GM23338 (cell line): ENCODE measurements at regions not wholly inside any gene's neighbourhood (a gene's known extent, or its start where the extent isn't known, plus 50 kb on each side); places are given as distances from the start of the nearest gene placed in this dataset.

Experiments
- ATAC-seq: fragments of 200-7000 bp; cut with Tn5 transposase; 3 replicates; pipeline ENCODE4 v1.9.1; 2020
- DNase-seq: peaks from one replicate; pipeline ENCODE4 v3.0.0-alpha.2; 2015; ENCODE audit warnings: low spot score
- H2AFZ ChIP-seq: fragments of 200-600 bp; sonication (generic); 2 replicates; pipeline ENCODE4 v1.8.0; 2016; ENCODE audit warnings: antibody characterized with exemption, mild to moderate bottlenecking, moderate library complexity
- H3F3A ChIP-seq: fragments of 200-600 bp; sonication (generic); replicated peaks from 2 replicates; pipeline ENCODE4 v1.8.0; 2017; ENCODE audit warnings: antibody characterized with exemption, mixed run types, low read depth
- H3K27ac ChIP-seq: fragments of 200-600 bp; sonication (generic); 2 replicates; pipeline ENCODE4 v1.6.1; 2016; ENCODE audit warnings: low read depth
- H3K27me3 ChIP-seq: fragments of 200-600 bp; sonication (generic); 2 replicates; pipeline ENCODE4 v1.8.0; 2016; ENCODE audit warnings: mild to moderate bottlenecking, mixed run types, moderate library complexity; ENCODE audit not compliant: insufficient read depth
- H3K36me3 ChIP-seq: fragments of 200-600 bp; sonication (generic); 2 replicates; pipeline ENCODE4 v1.8.0; 2016; ENCODE audit warnings: mild to moderate bottlenecking; ENCODE audit not compliant: insufficient read depth
- H3K4me1 ChIP-seq: fragments of 200-600 bp; sonication (generic); 2 replicates; pipeline ENCODE4 v1.8.0; 2016; ENCODE audit warnings: mild to moderate bottlenecking, moderate library complexity; ENCODE audit not compliant: insufficient read depth
- H3K4me2 ChIP-seq: fragments of 200-600 bp; sonication (generic); 2 replicates; pipeline ENCODE4 v1.7.1; 2017; ENCODE audit warnings: mixed run types
- H3K4me3 ChIP-seq: fragments of 200-600 bp; sonication (generic); 2 replicates; pipeline ENCODE4 v1.6.1; 2016; ENCODE audit warnings: mixed run types
- H3K79me2 ChIP-seq: fragments of 200-600 bp; sonication (generic); replicated peaks from 2 replicates; pipeline ENCODE4 v1.8.0; 2017; ENCODE audit warnings: mild to moderate bottlenecking; ENCODE audit not compliant: insufficient read depth
- H3K9me2 ChIP-seq: fragments of 200-600 bp; sonication (generic); 2 replicates; pipeline ENCODE4 v1.8.0; 2017; ENCODE audit not compliant: insufficient read depth
- H4K20me1 ChIP-seq: fragments of 200-600 bp; sonication (generic); replicated peaks from 2 replicates; pipeline ENCODE4 v1.8.0; 2017; ENCODE audit warnings: mild to moderate bottlenecking; ENCODE audit not compliant: insufficient read depth
- H3K27ac Mint-ChIP-seq: 2 replicates; pipeline ENCODE4 v1.8.0; 2020; ENCODE audit warnings: inconsistent platforms, mild to moderate bottlenecking, moderate library complexity, mixed read lengths
- H3K27me3 Mint-ChIP-seq: 3 replicates; pipeline ENCODE4 v1.8.0; 2022; ENCODE audit warnings: low read depth, mild to moderate bottlenecking, moderate library complexity, mixed read lengths, inconsistent platforms; ENCODE audit not compliant: insufficient read depth, poor library complexity
- H3K36me3 Mint-ChIP-seq: 3 replicates; pipeline ENCODE4 v1.8.0; 2021; ENCODE audit warnings: low read depth, mild to moderate bottlenecking, inconsistent platforms, moderate library complexity, mixed read lengths
- H3K4me1 Mint-ChIP-seq: 3 replicates; pipeline ENCODE4 v1.8.0; 2020; ENCODE audit warnings: mild to moderate bottlenecking, inconsistent platforms, mixed read lengths
- H3K4me3 Mint-ChIP-seq: 3 replicates; pipeline ENCODE4 v1.8.0; 2021; ENCODE audit warnings: moderate library complexity, mild to moderate bottlenecking, inconsistent platforms, mixed read lengths
- H3K9me3 Mint-ChIP-seq: 3 replicates; pipeline ENCODE4 v1.8.0; 2020; ENCODE audit warnings: moderate library complexity, mild to moderate bottlenecking, inconsistent platforms, mixed read lengths
- CREB1 ChIP-seq: fragments of 250-450 bp; sonication (Bioruptor Pico); IDR thresholded peaks from 2 replicates; pipeline ENCODE4 v1.5.0; 2020; ENCODE audit warnings: low read depth, mild to moderate bottlenecking, moderate library complexity
- EZH2 ChIP-seq: fragments of 200-600 bp; sonication (generic); IDR thresholded peaks from one replicate; pipeline ENCODE4 v1.8.0; 2017; ENCODE audit warnings: antibody characterized with exemption, mild to moderate bottlenecking, low read depth; ENCODE audit not compliant: unreplicated experiment
- EZH2phosphoT487 ChIP-seq: fragments of 200-600 bp; sonication (generic); IDR thresholded peaks from one replicate; pipeline ENCODE4 v1.8.1; 2018; ENCODE audit warnings: antibody characterized with exemption; ENCODE audit not compliant: unreplicated experiment
- JUNB ChIP-seq: IDR thresholded peaks from one replicate; pipeline ENCODE4 v1.6.1; 2016; ENCODE audit warnings: antibody characterized with exemption; ENCODE audit not compliant: unreplicated experiment
- NANOG ChIP-seq: IDR thresholded peaks from 2 replicates; pipeline ENCODE4 v1.6.1; 2016; ENCODE audit warnings: antibody characterized with exemption, borderline replicate concordance
- POLR2AphosphoS5 ChIP-seq: IDR thresholded peaks from 2 replicates; pipeline ENCODE4 v1.6.1; 2016; ENCODE audit warnings: antibody characterized with exemption, low read depth
- ZNF331 ChIP-seq: fragments of 250-450 bp; sonication (Bioruptor Pico); IDR thresholded peaks from 2 replicates; pipeline ENCODE4 v1.5.0; 2020; ENCODE audit warnings: low read depth, mild to moderate bottlenecking, moderate library complexity
- TF ChIP-seq, protein P1 (sequence below): IDR thresholded peaks from 2 replicates; pipeline ENCODE4 v1.6.1; 2016; ENCODE audit warnings: antibody characterized with exemption
- TF ChIP-seq, protein P2 (sequence below), 2 experiments: fragments of 200-600 bp in 1 of 2; sonication (generic) in 1 of 2; conservative IDR thresholded peaks; 2 replicates each; pipeline versions ENCODE4 v1.5.1 to v1.6.1; 2016 to 2017; ENCODE audit warnings: antibody characterized with exemption in 2 of 2, low read depth in 2 of 2, mild to moderate bottlenecking in 2 of 2, moderate library complexity in 1 of 2

- ATAC-seq (no peak), DNase-seq (no peak)
- H3K9me3 Mint-ChIP-seq = peaks cover 4% of the 10 kb centered on the region; the same call in 2 of the 3 replicates
- H3K4me3 Mint-ChIP-seq = no peak overlapping the region
- H3K27me3 Mint-ChIP-seq = peaks cover under 1% of the 10 kb centered on the region
- peaks cover 3% of the 10 kb centered on the region; the same call in 2 of the 3 replicates for H3K36me3 Mint-ChIP-seq
- no peaks in the 10 kb centered on the region for H3K79me2 ChIP-seq
- TF ChIP-seq, protein P1, sequence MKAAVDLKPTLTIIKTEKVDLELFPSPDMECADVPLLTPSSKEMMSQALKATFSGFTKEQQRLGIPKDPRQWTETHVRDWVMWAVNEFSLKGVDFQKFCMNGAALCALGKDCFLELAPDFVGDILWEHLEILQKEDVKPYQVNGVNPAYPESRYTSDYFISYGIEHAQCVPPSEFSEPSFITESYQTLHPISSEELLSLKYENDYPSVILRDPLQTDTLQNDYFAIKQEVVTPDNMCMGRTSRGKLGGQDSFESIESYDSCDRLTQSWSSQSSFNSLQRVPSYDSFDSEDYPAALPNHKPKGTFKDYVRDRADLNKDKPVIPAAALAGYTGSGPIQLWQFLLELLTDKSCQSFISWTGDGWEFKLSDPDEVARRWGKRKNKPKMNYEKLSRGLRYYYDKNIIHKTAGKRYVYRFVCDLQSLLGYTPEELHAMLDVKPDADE = no peak
- no peak for TF ChIP-seq NANOG
- no peaks in the 10 kb centered on the region for H3K4me1 Mint-ChIP-seq
- H3K4me3 ChIP-seq = no peak overlapping the region
- no peaks in the 10 kb centered on the region for H3F3A ChIP-seq
- H3K36me3 ChIP-seq = no peaks in the 10 kb centered on the region
- H2AFZ ChIP-seq = no peak overlapping the region
- no peaks in the 10 kb centered on the region for H3K27me3 ChIP-seq
- H3K27ac Mint-ChIP-seq = no peak overlapping the region
- H4K20me1 ChIP-seq = no peaks in the 10 kb centered on the region
- no peak overlapping the region for H3K27ac ChIP-seq
- H3K9me2 ChIP-seq = 0 out of 2 replicates have a peak, but pooled peaks cover 6% of the 10 kb centered on the region
- H3K4me2 ChIP-seq = no peak overlapping the region
- H3K4me1 ChIP-seq = no peaks in the 10 kb centered on the region
These were observed 751.7 kb downstream of the TLE1 start for GRCh38 chr9:80937645-80938044.

DNA sequence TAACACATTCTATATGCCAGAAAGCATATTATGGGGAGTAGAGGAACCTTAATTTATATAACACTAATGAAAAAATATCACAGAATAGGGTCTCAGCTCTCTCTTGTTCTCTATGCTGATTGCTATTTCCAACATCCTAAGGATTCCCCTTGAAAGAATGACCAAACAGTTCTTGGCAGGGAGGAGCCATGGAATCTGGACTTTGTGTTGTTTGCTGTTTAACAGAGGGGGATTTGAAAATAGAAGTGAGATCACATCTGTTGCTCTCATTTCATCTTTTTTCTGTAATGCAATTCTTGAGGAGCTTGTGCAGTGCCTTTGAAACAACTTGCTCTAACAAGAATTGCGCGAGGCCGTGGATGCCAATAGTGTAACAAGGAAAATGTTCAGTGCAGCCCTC lies 755.3 kb downstream of the TLE1 start:
- Histone ChIP-seq H3K36me3 (no peaks in the 10 kb centered on the region), H4K20me1 (no peaks in the 10 kb centered on the region), H3K4me1 (no peaks in the 10 kb centered on the region; the same call in 1 of the 2 replicates), H3K79me2 (no peaks in the 10 kb centered on the region), H3K9me2 (0 out of 2 replicates have a peak, but pooled peaks cover 3% of the 10 kb centered on the region), H3K27me3 (no peaks in the 10 kb centered on the region), H3K27ac (no peak overlapping the region), H3F3A (no peaks in the 10 kb centered on the region), H3K4me3 (no peak overlapping the region), H2AFZ (no peak overlapping the region), H3K4me2 (no peak overlapping the region)
- DNase-seq = no peak
- TF ChIP-seq, protein P1 = no peak
- no peak for TF ChIP-seq NANOG
- ATAC-seq = no peak
- Mint-ChIP-seq H3K36me3 (no peaks in the 10 kb centered on the region), H3K27ac (no peak overlapping the region), H3K27me3 (no peaks in the 10 kb centered on the region), H3K4me1 (peaks cover 2% of the 10 kb centered on the region; the same call in 2 of the 3 replicates), H3K4me3 (no peak overlapping the region), H3K9me3 (no peaks in the 10 kb centered on the region)

DNA sequence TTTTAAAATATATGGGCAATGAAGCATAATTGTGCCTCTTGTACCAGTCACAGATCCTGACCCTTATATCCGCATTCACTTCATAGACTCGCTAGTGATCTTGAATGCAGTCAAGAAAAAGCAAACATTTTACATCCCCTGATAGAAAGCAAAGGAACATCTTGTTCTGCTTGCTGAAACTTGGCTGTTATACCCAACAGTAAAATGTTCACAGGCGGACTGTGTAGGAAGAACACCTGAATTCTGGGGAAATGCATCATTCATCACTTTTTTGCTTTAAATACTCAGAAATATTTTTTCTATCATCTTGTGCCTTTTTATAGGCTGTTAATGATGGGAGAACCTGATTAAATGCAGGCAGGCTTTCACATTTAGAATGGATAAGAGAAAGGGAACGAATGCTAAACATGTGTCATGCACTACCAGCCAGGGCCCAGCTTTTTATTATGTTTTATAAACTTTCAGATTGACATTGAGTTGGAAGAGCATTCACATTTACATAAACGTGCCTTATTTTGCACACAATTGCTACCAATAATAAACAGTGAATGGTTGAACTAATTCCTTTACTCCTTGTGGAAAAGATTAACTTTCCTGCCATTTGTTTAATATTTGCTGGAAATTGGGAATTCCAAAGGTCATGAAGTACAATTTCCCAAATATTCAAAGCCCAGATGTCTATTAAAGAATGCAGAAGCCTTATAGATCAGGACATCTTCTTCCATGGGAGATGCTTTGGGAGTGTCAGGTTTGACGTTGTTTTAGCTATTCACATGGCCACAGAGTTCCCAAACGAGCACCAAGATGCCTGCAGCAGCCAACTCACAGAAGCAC lies 756.2 kb downstream of the TLE1 start:
- Histone ChIP-seq H3K27ac (no peak overlapping the region), H3K36me3 (no peaks in the 10 kb centered on the region), H3K9me2 (peaks cover 11% of the 10 kb centered on the region; the same call in 1 of the 2 replicates), H3K4me2 (no peak overlapping the region), H3K4me3 (no peak overlapping the region), H3K79me2 (no peaks in the 10 kb centered on the region), H3F3A (no peaks in the 10 kb centered on the region), H2AFZ (no peak overlapping the region), H3K4me1 (no peaks in the 10 kb centered on the region; the same call in 1 of the 2 replicates), H4K20me1 (no peaks in the 10 kb centered on the region), H3K27me3 (no peaks in the 10 kb centered on the region)
- Mint-ChIP-seq H3K9me3 (no peaks in the 10 kb centered on the region; the same call in 2 of the 3 replicates), H3K36me3 (0 out of 3 replicates have a peak, but pooled peaks cover 2% of the 10 kb centered on the region), H3K4me1 (peaks cover 2% of the 10 kb centered on the region; the same call in 2 of the 3 replicates), H3K27me3 (no peaks in the 10 kb centered on the region), H3K4me3 (no peak overlapping the region), H3K27ac (no peak overlapping the region)
- ATAC-seq = no peak
- DNase-seq = no peak
- TF ChIP-seq EZH2 (no peak), ZNF331 (CRISPR knock-in tag) (no peak), JUNB (no peak), CREB1 (CRISPR knock-in tag) (no peak), POLR2AphosphoS5 (no peak), EZH2phosphoT487 (no peak)
- TF ChIP-seq, protein P1 = no peak
- TF ChIP-seq, protein P2, sequence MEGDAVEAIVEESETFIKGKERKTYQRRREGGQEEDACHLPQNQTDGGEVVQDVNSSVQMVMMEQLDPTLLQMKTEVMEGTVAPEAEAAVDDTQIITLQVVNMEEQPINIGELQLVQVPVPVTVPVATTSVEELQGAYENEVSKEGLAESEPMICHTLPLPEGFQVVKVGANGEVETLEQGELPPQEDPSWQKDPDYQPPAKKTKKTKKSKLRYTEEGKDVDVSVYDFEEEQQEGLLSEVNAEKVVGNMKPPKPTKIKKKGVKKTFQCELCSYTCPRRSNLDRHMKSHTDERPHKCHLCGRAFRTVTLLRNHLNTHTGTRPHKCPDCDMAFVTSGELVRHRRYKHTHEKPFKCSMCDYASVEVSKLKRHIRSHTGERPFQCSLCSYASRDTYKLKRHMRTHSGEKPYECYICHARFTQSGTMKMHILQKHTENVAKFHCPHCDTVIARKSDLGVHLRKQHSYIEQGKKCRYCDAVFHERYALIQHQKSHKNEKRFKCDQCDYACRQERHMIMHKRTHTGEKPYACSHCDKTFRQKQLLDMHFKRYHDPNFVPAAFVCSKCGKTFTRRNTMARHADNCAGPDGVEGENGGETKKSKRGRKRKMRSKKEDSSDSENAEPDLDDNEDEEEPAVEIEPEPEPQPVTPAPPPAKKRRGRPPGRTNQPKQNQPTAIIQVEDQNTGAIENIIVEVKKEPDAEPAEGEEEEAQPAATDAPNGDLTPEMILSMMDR (conservative IDR thresholded peaks at IDR 0.05; ENCODE audit: low read depth in 2 of 2) = no peak
